HG03342 (cell line): ENCODE measurements at regions not wholly inside any gene's neighbourhood (a gene's known extent, or its start where the extent isn't known, plus 50 kb on each side); places are given as distances from the start of the nearest gene placed in this dataset.
"Not testable (repeated sequence)": the region's sequence is repeated elsewhere in the genome, so short reads cannot be mapped to it uniquely, and the experiment has no call there.

ENCODE experiments used
- ATAC-seq: cut with Tn5 transposase; IDR thresholded peaks from one replicate; pipeline ENCODE4 v1.9.1; 2021; ENCODE audit warnings: mild to moderate bottlenecking, moderate library complexity; ENCODE audit not compliant: unreplicated experiment

GRCh38 chr14:38046160-38046559, 161.5 kb upstream of the SSTR1 start:
- no peak for ATAC-seq

- no peak for ATAC-seq
These were observed 160.4 kb upstream of the SSTR1 start for GRCh38 chr14:38047195-38047902.

GRCh38 chr14:38053666-38054065, 154.0 kb upstream of the SSTR1 start:
- no peak for ATAC-seq

GRCh38 chr14:38056270-38056669, 151.4 kb upstream of the SSTR1 start:
- no peak for ATAC-seq

- not testable (repeated sequence) for ATAC-seq
These were observed 145.5 kb upstream of the SSTR1 start for GRCh38 chr14:38062223-38062622.

GRCh38 chr14:38063711-38064320, 143.9 kb upstream of the SSTR1 start:
- ATAC-seq = no peak

- peak; percentile 66 for ATAC-seq
These were observed 142.5 kb upstream of the SSTR1 start for GRCh38 chr14:38065106-38065762.

GRCh38 chr14:38070061-38070588, 137.6 kb upstream of the SSTR1 start:
- no peak for ATAC-seq

GRCh38 chr14:38073641-38074040, 134.1 kb upstream of the SSTR1 start:
- no peak for ATAC-seq

GRCh38 chr14:38074081-38074480, 133.6 kb upstream of the SSTR1 start:
- ATAC-seq = no peak

- ATAC-seq = no peak
These were observed 132.9 kb upstream of the SSTR1 start for GRCh38 chr14:38074754-38075153.

- ATAC-seq = no peak
These were observed 129.3 kb upstream of the SSTR1 start for GRCh38 chr14:38078393-38078792.

GRCh38 chr14:38079268-38079667, 128.4 kb upstream of the SSTR1 start:
- ATAC-seq = peak; percentile 89

- no peak for ATAC-seq
These were observed 127.8 kb upstream of the SSTR1 start for GRCh38 chr14:38079886-38080285.

- ATAC-seq = no peak
These were observed 127.0 kb upstream of the SSTR1 start for GRCh38 chr14:38080696-38081095.

GRCh38 chr14:38083039-38083438, 124.7 kb upstream of the SSTR1 start:
- ATAC-seq = no peak

GRCh38 chr14:38089123-38089522, 118.6 kb upstream of the SSTR1 start:
- no peak for ATAC-seq

GRCh38 chr14:38090506-38090905, 117.2 kb upstream of the SSTR1 start:
- no peak for ATAC-seq

- ATAC-seq = no peak
These were observed 109.4 kb upstream of the SSTR1 start for GRCh38 chr14:38098074-38098836.

- no peak for ATAC-seq
These were observed 106.0 kb upstream of the SSTR1 start for GRCh38 chr14:38101679-38102078.

GRCh38 chr14:38103542-38104225, 104.0 kb upstream of the SSTR1 start:
- ATAC-seq = no peak
